HG03558 (cell line): ENCODE measurements at regions not wholly inside any gene's neighbourhood (a gene's known extent, or its start where the extent isn't known, plus 50 kb on each side); places are given as distances from the start of the nearest gene placed in this dataset.

ENCODE experiments used
- ATAC-seq: cut with Tn5 transposase; IDR thresholded peaks from one replicate; pipeline ENCODE4 v1.9.1; 2021; ENCODE audit warnings: moderate number of reproducible peaks; ENCODE audit not compliant: unreplicated experiment; ENCODE audit errors: extremely low read depth

DNA sequence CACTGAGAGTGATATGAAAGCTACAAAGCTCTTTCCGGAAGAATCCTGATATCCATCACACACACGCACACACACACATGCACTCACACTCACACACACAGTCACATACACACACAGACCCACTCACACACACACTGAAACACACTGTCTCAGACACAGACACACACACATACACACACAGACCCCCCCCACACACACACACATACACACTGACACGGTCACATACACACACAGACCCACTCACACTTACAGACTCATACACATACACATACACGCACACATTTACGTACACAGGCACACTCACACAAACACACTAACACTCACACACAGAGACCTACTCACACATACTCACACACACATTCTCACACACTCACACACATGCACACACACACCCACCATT lies 58.6 kb downstream of the LIG4 start:
- no peak for ATAC-seq

DNA sequence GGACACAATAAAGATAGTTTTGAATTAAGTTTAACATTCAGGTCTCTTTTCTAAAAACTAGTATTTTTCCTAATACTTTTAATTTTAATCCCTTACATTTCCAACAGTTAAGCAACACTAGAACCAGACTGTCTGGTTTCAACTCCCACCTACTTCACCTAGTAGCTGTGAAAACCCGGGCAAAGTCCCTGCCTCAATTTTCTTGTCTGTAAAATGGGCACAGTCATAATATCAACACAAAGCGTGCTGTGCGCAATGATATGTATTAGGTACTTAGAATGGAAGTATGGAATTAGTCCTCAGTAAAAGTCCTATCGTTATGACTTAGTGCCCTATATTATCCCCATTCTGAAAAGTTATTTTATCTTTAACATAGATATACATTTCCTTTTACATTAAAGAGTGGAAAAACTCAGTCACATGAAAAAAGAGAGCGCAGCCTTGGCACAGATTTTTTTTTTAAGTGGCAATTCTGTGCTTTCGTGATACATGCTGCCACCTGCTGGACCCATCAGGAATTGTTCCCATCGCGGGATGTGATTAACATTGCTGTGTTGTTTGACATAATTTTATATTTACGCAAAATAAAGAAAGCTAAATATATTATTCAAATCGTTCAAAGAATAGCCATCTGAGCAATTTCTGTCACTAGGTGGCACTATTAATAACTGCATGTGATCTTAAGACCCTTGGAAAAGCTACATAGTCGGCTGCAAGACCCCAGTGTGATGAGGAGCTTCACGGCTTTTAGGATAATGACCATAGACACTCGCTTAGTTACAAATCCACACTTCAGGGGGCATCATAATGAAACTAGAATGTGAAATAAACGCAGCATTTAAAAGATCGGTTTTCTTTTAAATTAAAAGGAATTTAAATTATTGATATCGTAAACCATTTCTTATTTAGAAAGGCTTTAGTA lies 59.9 kb downstream of the LIG4 start:
- no peak for ATAC-seq

DNA sequence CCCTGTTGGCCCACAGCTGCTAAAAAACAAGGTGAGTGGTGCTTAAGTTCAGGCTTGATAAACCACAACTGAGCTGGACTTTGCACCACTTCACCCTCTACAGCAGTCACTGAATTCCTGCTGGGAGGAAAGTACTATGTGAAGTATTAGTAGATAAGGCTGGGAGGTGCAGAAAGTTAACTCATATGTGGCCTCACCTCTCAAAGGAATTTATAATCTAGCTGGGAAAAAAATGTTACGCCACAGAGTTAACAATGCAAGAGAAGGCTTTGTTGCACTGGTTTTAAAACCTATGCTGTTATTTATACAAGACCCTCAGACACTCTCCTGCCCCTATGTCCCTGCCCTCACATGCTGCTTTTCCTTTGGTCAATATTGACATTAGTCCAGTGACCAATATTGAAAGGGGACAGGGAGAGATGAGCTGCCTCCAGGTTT lies 60.9 kb downstream of the LIG4 start:
- ATAC-seq = no peak

DNA sequence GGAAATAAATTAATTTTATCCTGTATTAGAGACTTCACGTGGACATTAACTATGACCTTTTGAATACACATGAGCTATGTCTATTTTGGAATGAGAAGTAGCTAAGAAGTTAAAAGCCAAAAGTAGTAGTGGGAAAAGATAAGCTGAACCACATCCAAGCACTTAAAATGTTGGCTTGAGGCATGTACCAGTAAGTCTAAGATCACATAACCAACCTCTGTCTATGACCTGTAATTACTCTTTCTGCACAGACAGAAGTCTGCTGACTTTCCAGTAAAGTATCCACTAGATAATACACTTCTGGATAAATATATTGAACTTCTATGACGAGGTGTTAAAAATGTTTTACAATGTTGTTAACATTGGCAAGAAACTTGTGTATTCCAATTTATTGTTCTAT lies 68.7 kb downstream of the LIG4 start:
- ATAC-seq = no peak

DNA sequence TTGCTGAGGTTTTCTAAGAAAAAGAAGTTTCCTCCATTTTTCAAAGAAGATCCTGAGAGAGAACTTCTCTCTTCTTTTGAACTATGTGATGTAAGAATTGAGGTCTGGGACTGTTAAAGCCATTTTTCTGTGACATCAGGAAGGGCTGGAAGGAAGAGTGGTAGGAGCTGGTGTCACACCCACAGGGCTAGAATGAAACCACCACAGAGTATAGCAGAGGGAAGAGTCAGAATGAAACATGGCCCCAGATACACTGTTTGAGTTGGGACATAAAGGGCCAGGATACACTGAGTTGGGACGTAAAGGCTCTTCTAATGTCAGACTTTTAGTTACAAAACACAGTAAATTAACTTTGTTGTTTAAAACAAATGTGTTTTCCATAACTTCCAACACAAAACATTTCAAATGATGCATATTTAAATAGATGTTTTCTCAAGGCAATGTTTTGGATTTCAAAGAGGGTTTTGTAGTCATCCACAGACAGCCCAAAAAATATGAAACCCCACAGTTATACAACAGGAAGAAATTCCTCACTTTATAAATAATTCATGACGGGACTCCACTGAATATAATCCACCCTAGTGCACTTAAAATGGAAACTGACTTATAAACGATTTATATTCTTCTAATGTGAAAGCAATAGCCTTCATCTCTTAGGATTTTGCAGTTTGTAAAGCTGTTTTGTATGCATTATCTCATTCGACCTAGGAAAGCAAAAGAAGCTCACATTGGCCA lies 72.5 kb downstream of the LIG4 start:
- ATAC-seq = no peak

DNA sequence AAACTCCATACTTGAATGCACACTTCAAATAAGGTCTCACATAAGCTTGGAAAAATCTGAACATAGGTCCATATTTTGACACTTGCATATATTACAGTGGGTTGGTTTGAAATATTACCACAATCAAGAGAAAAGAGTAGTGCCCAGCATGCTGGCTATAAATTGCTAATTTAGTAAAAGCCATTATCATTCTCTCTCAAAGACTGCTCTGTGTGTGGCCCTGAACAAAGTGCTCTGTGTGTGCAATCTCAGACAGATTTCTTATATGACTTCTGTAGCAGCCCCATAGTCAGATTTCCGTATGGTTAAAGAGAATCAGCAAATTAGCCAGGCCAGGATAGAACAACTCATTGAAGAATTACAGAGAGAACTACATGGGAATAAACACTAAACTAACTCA lies 78.2 kb downstream of the LIG4 start:
- no peak for ATAC-seq

DNA sequence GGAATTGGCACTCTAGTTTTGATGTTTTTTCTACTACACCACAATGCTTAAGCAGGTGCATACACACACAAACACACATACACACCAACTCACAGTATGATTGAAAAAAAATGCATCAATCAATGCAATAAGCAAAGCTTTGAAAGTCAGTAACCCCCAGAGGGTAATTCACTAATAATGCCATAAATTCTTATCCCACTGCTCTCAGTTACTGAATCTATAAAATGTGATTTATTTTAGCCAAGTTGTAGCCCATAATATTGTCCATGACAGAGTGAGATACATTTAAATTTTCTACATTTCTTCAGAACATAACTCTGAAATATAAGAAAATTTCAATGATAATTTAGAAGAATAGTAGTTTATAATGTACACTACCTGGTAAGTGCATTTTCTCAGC lies 87.9 kb downstream of the LIG4 start:
- no peak for ATAC-seq

DNA sequence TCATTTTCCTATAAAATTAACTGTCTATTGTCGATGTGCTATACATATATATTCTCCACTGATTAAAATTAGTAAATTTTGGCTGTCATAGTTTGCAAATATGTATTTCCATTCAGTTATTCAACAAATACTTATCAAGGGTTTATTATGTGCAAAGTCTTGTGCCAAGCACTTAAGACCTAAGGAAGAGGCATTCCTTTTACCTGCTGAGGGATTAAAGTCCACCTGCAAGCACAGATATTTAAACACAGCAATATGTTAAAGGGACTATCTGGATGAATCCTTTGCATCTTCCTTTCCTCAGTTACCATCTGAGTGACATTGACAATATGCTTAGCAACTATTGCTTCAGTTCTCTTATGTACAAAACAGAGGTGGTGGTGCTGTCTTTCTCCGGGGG lies 89.3 kb downstream of the LIG4 start:
- ATAC-seq = no peak

DNA sequence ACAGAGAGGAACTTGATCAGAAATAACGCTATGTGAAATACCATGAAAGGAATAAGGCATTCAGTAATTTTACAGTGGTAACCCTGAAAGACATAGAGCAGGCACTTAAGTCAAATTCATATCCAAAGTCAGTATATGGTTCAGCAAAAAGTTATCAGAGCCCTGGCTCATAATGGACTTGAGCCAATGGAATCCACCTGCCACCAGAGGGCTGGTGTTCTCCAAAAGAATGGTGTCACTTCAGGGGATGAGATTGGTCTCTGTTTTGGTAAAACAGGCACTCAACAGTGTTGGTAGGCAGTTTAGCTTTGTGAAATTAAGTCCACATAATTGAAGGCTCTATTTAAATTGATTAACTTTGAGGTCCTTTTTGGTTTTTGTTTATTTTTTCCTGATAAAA lies 93.9 kb downstream of the LIG4 start:
- ATAC-seq = no peak

DNA sequence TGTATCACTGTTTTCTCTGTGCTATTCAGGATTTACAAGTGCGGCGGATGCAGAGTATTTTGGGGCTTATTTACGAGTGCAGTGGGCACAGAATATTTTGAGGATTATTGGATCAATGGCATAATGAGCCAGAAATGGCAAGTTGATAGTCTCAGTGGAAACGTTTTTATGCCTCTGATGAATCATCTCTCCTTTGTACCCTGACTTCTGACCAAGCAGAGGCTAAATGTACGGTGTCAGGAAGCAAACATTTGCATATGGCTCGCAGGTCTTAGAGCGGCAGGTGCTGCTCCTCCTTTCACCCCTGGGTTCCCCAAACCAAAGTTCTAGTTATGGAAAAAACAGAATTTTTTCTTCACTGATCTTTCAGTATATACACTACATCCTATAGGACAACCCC lies 94.5 kb downstream of the LIG4 start:
- ATAC-seq = no peak

DNA sequence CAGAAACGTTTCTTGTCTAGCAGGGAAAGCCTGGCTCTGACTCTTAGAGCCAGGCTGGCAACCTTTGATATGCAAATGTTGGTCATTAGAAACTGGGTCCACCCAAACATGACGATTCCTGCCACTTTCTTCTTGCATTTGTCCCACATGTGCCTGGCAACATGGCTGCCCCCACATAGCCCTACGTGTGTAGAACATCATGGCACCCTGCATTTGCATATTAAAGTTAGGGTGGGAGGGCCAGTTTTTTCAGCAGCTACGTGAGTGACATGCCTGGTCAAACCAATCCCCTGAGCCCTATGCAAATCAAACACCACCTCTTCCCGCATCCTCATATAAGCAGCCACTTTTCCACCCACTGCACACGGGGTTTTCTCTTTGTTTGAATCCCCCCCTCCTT lies 95.0 kb downstream of the LIG4 start:
- no peak for ATAC-seq

DNA sequence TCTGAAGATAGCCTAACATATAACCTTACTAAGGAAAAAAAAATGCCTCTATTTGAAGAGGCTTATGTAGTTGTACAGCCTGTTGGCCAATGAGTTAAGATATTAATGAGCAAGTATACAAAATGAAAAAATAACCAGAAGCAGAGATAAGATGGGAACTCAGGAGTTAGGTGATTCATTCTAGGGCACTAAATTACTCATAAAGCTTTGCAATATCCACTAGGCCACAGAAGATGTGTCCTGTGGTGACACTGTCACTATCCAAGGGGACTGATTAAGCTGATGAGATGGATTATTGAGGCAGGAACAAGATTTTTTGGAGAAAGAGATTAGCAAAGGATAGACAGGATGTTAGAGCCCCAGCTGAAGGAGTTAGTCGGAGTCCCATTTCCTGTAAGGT lies 99.6 kb downstream of the LIG4 start:
- ATAC-seq = no peak

DNA sequence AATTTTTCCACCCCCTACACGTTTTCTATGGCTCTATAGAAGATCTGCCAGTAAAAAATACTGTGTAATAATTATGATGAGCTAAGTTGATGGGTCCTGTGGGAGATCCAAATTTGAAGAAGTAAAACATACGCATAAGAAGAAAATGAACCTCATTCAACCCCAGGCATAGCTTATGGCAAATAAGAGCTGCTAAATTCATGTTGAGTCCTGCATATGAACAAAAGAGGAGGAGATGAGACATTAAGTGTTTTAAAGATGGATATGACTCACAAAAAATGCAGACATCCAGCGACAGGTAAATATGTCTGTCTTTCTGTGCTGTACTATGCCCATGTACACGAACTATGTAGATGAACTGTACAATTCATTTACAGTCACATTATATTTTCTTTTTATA lies 101.9 kb downstream of the LIG4 start:
- ATAC-seq = no peak

DNA sequence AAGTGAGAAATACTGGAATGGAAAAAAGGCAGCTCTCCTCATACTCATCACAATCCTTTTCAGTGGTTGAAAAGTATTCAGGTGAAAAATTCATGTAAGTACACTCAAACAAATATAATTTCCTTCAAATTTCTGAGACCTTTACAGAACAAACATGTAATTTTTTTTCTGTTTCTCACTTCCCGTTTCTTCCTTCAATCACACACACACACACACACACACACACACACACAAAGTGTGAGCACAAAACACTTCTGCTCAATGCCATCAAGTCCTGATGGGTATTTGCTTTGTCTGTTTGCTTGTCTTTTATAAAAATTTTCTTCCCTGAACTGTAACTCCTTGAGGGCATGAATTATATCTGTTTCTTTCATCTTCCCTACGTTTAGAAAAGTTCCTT lies 110.6 kb downstream of the LIG4 start:
- no peak for ATAC-seq

DNA sequence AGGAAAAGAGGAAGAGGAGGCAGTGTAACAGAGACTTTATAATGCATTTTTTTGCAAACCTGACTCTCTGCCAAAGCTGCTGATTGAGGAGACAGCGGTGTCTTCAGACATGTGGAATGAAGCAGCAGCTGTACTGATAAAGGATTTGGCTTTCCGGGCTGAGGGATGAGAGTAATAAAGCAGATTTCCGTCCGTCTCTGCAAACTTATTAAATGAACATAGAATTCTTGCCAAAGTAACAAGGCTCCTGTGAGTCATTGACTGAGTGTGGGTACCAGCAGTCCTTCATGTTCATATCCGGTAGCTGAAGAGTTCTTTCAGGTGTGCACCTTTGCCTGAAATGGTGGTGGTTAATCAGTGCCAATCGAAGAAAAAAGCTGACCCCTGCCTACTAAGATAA lies 112.6 kb downstream of the LIG4 start:
- no peak for ATAC-seq

DNA sequence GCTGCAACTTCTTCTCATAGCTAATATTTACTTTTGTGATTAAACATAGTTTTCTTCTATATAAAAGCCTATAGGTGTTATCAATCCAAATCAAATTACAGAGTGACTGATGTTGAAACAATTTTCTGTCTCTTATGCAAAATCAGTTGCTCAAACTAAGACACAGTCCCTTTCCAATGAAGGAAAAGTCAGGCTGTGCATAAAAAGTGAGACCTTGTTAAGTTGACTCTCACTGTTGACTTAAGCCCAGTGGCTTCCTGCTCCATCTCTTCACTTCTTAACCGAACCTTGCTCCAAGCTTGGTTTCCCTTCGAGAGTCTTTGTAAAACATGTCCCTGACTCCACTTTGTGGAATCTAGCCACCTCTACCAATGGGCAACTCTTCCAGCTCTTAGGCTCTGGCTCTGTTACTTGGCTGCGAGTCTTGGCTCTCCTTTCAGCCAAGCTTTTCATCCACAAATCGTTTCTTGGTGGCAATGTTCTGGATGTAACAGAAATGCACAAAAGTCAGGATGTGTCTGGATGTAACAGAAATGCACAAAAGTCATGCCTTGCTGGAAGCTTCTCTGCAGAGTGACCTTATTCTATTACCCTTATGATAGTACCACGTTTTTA lies 118.9 kb downstream of the LIG4 start:
- no peak for ATAC-seq

DNA sequence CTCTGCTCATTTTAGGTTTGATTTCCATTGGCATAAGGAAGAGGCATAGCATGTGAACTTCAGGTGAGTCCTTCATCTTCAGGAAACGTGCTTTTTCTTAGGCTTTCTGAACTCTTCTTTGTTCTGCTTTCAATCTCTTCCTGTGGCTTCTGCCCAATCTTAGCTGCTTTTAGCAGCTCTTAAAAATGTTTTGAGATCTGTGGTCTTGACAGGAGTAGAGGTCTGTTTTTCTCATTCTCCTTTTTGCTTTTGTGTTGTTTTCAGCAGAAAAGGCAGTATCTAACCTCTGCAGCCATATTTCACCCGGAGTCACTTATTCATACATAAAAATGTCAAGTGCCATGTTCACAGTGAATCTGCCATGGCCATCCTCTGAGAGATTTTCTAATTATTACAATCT lies 120.3 kb downstream of the LIG4 start:
- no peak for ATAC-seq

DNA sequence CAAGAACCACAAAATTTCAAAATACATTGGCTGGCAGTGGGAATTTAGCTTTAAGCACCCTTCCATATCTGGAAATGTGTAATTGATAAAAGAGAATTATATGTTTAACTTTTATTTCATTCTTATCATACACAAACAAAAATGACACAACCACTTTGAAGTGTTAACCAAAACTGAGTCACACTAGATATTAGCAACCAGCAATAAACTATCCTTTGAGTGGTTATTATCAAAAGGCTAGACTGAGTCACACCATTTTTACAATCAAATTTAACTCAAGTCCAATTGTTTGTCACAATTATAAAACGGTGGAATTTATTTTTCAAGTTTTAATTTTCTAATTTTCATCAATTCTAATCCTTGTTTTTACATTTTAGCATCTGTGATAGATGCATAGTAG lies 121.7 kb downstream of the LIG4 start:
- no peak for ATAC-seq

DNA sequence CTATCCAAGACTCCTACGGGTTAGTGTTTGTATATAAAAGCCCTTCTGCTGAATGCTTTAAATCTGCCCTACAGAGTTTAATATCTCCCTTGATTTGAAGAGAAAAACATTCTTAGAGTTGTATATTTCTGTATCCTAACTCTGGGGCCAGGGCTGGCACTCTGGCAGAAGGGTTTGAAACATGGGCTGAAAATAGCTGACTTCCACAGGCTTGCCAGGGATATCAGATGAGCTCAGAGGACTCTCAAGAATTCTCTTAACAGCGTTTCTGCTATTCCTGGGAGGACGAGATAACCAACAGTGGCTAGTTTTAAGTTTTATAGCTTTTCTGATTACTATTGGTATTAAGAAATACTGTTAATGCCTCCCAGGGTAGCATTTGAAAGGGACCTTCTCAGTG lies 127.5 kb downstream of the LIG4 start:
- ATAC-seq = no peak

DNA sequence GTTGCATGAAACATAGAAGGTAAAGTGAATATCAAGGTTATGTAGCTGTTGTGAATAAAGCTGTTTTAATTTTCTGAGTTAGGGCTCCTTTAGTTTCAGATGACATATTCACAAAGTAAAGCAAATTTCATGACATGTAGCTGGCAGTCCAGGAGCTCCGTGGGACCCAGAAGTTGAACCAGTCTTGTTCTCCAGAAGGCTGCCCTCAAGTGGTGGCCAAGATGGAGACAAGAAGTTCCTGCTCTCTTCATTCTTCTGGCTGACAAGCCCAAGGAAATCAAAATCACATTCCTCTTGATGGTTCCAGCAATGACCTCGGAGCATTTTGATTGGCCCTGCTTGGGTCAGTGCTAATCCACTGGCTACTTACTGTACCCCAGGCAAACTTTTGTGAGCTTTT lies 128.7 kb downstream of the LIG4 start:
- no peak for ATAC-seq

DNA sequence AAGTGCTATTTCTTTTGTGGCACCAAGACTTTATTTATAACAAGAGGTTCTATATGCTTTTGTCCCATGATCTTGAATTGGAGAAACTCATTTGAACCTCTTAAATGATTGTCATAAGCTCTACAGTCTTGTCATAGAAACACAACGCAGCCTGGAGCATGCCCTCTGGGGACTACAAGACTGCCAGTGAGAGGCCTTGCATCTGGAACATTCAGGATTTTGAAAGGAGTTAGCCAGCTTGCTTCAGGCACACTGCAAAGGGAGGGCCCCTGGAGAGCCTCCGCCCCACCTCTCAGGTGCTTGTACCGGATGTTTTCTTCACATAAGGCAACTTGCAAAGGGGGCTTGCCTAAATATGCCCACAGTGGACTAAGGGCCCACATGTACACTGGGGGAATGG lies 130.5 kb downstream of the LIG4 start:
- ATAC-seq = no peak
